NCI-H1417 (cell line): ENCODE measurements at regions not wholly inside any gene's neighbourhood (a gene's known extent, or its start where the extent isn't known, plus 50 kb on each side); places are given as distances from the start of the nearest gene placed in this dataset.
A peak's percentile ranks its signal among the peaks of the same experiment; 100 is the strongest.
"Not testable (repeated sequence)": the region's sequence is repeated elsewhere in the genome, so short reads cannot be mapped to it uniquely, and the experiment has no call there.

Source experiments
- DNase-seq, 3 experiments: peaks; one replicate each; lab custom pipeline; 2025; lab: John Stamatoyannopoulos, UW

DNA sequence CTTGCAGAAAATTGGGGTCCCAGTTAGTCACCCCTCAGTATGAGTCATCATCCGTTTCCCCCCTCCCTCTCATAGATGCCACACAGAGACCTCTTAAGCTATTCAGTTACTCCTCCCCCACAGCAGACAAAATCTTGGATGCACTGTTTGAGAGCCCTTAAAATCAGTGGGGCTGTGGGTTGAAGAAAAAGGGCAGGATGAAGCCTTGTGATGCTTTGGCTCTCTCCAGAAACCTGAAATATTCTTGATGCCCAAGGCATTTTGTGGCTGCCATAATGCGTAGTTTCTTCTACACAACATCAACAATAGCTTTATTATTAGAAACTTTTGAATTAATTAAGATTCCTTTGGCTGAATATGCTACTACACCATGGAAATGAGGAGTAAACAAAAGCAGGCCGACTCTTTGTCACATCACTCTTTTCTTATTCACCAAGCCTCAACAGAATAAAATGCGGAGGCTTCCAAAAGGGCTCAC is 133.8 kb downstream of the MRPS30 start:
- no peak for DNase-seq

DNA sequence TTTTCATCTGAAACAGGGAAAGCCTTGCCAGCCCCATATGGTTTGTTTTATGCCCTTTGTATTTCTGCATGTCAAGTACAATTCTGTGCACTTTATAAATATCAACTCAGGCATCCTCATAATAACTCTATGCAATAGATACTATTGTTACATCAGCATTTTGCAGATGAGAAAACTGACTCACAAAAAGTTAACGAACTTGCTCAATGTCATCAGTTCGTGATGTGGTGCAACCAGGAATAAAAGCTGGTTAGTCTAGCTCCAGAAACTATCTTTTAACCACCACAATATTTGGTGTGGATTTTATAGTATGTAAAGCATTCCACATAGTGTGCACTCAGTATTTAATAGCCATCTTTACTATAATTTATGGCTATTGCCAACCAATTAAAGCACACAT is 134.9 kb downstream of the MRPS30 start:
- no peak for DNase-seq

DNA sequence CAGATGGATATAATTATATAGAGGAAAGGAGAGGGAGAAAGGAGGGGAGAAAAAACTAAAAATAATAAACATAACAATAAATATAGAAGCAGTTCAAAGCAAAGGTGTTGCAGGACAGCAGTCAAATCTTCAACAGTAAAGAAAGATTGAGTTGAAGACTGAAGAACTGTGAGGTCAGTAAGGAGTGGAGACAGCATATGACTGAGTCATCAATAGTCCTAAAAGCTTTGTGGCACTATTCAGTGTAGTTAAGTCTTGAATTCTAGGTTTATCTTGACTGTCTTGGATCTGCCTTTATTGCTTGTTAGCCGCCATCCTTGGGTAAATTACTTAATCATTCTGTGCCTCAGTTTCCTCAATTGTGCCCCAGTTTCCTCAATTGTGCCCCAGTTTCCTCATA is 137.0 kb downstream of the MRPS30 start:
- DNase-seq, result no peak

DNA sequence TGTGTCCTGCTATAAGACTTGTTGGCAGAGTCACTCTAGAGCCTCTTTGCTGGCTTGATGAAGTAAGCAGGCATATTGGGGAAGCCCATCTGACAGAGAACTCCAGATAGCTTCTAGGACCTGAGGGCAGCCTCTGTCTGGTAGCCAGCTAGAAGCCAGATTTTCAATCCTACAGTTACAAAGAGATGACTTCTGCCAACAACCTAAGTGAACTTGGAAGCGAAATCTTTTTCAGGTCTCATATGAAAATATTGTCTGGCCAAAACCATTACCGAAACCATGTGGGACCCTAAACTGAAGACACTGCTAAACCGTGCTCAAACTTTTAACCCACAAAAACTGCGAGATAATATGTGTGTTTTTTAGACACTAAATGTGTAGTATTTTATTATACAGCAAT is 140.9 kb downstream of the MRPS30 start:
- no peak for DNase-seq

DNA sequence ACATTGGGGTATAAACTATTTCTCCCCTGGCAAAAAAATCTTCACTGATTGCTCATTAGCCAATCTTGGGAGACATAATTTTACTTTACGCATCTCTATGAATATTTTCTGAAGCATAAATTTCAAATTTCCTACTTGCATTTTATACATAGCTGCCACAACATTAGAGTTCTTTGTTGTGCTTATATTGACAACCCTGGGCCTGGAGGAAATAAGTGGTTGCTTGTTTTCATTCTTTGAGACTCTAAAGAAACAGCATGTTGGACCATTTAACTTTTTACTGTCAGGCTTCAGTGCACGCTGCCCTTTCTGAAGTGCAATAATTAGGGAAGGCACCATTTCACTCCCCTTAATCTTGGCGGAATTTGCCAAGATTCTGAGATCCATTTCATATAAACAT is 142.6 kb downstream of the MRPS30 start:
- DNase-seq, result no peak

DNA sequence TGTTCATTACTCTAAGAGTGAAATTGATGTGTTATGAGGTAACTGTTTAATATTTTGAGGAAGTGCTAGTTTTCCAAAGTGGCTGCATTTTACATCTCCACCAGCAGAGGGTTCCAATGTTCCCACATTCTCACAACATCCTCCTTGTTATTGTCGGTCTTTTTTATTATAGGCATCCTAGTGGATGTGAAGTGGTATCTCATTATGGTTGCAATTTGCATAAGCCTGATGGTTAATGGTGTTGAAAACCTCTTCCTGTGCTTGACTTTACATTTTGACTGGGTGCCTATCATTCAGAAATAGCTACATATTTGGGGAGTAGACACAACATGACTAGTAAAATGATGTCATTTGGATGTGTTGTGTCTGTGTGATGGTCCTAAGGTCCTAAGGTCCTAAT is 143.6 kb downstream of the MRPS30 start:
- DNase-seq, result peak; percentile 28 to 60 (median 33)

DNA sequence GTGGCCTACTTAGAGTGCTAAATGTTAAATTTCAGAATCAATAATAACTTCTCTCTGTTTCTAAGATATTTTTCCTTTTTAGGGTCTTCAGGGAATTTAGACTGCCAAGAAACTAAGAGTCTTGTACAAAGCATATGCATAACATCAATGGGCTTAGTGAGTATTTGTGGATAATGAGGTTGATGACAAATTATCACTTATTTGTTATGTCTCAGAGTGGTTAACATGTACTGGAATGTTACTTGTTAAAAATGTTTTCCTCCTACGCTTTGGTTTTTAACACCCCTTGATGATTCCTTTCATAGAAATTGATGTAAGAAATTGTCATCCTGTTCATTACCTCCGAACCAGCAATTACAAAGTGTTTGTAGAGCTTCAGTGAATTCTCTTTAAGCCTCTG is 144.3 kb downstream of the MRPS30 start:
- DNase-seq, result no peak

DNA sequence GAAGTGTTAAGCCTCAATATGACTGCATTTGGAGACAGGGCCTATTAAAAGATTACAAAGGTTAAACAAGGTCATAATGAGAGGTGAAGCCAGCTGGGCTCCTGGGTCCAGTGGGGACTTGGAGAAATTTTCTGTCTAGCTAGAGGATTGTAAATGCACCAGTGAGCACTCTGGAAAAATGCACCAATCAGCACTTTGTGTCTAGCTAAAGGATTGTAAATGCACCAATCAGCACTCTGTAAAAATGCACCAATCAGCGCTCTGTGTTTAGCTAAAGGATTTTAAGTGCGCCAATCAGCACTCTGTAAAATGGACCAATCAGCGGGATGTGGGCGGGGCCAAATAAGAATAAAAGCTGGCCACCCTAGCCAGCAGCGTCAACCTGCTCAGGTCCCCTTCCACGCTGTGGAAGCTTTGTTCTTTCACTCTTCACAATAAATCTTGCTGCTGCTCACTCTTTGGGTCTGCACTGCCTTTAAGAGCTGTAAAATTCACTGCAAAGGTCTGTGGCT is 150.3 kb downstream of the MRPS30 start:
- not testable (repeated sequence) for DNase-seq

DNA sequence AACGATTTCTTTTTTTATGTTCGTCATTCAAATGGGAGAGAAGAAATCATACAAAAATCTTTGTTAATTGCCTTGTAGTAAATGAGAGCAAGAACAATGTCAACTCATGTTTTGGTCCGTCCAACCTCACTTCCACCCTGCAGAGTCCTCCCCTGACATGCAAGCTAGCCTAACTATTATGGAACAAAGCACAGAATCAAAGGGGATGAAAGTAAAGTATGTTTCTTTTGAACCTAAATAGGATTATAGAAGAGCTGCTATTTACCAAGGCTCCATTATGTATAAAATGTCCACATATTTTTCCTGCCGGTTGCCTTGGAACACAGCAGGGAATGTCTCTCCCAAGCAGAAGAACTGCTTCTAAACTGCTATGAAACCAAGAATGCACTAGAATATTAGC is 161.1 kb downstream of the MRPS30 start:
- no peak for DNase-seq

DNA sequence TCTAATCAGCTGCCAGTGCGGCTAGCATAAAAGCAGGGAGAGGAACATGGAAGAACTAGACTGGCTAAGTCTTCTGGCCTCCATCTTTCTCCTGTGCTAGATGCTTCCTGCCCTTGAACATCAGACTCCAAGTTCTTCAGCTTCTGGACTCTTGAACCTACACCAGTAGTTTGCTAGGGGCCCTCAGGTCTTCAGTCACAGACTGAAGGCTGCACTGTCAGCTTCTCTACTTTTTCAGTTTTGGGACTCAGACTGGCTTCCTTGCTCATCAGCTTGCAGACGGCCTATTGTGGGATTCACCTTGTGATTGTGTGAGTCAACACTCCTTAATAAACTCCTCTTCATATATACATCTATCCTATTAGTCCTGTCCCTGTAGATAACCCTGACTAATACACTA is 162.2 kb downstream of the MRPS30 start:
- not testable (repeated sequence) for DNase-seq

DNA sequence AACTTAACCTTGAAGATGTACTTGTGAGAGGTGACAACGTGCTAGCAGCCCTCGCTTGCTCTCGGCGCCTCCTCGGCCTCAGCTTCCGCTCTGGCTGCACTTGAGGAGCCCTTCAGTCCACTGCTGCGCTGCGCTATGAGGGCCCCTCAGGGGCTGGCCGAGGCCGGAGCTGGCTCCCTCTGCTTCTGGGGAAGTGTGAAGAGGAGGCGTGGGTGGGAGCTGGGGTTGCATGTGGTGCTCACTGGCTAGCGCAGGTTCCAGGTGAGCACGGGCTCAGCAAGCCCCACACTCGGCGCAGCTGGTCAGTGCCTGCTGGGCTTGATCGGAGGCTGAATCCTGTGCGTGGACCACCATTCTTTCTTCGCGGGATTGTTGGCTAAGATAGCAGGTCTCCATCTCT is 166.1 kb downstream of the MRPS30 start:
- no peak for DNase-seq

DNA sequence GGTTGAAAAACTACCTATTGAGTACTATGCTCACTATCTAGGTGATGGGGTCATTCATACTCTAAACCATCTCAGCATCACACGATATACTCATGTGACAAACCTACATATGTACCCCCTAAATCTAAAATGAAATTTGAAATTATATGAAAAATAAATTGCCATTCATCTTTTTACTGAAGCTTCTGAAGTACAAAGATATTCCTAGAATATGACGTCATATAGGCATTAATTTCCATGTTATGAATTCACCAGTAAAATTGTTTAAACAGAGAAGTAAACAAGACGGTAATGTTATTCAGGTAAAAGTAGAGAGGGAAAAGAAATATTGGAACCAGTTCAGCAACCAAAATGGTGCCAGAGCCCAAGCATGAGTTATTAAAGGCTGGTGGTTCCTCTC is 173.0 kb downstream of the MRPS30 start:
- no peak for DNase-seq

DNA sequence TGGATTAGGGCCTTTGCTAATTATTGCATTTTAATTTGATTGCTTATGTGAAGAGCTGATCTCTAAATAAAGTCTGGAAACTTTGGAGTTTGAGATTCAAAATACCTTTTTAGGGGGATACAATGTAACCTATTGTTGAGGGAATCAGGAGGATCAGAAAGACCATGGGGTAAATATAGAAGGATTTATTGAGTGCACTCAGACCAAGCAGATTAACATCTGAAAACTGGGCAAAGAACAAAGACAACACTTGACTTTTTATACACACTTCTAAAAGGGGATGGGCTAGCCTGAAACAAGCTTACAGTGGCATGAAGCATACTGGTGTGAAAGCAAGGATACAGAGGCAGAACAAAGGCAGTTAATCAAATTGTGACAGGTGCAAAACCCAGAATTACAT is 174.3 kb downstream of the MRPS30 start:
- no peak for DNase-seq

DNA sequence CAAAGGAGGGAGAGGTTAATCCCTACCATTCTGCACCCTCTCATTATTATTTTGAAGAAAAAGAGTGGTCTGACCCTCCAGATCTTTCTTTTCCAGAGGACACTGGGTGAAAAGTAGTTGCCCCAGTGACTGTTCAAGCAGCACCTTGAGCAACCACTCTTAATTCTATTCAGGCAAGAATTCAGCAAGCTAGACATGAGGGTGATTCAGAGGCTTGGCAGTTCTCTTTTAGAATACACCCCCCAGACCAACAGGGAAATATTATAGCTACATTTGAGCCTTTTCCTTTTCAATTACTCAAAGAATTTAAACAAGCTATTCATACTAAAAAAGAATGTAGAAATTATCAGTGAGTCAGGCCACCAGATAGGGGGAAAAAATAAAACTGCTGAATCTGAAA is 178.3 kb downstream of the MRPS30 start:
- DNase-seq, result no peak

DNA sequence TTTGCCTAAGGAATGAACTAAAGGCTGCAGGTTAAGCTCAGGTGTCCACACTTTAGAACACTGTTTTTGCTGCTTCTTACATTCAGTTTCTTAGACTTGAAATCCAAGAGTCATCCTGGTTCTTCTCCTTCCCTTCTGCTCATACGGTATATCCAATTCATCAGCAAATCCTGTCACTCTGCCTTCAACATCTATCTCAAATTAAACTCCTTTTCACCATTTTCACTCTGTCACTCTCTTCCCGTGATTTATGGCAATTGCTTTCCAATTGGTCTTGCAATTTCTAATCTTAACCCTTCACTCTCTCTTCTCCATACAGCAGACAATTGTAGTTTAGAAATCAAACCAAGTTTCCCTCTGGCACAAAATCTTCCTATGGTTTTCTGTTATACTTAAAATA is 182.9 kb downstream of the MRPS30 start:
- DNase-seq, result no peak

DNA sequence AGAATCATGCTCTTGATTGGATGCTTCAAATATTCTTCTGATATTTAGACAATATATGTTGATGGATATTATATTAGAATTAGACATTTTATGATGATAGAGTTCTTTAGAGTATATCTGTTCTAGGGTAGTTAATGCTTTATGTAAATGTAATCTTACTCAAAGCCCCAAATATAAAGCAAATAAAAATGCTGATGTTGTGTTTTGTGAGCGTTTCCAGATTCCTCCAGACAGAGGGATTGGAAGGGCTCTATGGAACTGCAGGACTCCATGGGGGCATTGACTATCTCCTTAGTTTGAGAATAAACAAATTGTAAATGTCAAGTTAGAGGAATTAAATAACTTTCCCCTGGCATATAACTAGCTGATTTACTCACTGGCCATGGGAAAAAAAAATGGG is 184.5 kb downstream of the MRPS30 start:
- DNase-seq, result no peak

DNA sequence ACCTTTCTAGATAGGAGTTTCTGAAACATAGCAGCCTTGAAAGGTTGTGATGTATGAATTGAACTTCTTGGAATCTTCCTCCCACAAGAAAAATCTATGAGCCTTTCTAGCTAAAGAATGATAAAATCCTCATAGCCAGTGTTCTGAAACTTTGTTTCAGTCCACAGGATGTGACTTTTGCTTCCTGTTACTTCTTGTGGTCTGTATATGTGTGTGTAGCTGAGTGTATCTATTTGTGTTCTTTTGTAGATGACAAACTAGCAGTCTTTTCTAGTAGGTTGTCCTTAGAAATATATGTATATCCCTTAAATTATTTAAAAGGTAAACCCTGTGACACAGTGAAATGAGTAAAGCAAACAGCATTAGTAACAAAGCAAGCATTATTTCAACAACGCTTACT is 188.8 kb downstream of the MRPS30 start:
- no peak for DNase-seq

DNA sequence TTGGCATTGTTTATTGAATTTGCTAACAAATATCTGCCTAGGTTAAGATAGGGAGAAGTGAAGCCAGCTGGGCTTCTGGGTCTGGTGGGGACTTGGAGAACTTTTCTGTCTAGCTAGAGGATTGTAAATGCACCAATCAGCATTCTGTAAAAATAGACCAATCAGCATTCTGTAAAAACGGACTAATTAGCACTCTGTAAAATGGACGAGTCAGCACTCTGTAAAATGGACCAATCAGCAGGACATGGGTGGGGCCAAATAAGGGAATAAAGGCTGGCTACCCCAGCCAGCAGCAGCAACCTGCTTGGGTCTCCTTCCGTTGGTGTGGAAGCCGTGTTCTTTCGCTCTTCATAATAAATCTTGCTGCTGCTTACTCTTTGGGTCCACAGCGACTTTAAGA is 198.4 kb downstream of the MRPS30 start:
- not testable (repeated sequence) for DNase-seq

DNA sequence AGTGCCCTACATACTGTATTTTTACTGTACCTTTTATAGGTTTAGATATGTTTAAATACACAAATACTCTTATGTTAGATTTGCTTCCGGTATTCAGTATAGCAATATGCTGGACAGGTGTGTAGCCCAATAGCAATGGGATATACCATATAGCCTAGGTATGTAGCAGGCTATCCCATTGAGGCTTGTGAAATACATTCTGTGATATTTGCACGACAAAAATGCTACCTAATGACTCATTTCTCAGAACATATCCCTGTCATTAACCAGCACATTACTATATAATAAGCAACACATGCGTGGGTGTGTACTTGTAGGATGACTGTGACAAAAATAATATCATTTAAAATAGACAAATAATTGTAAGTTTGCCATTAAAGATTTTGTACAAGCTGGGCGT is 208.8 kb downstream of the MRPS30 start:
- no peak for DNase-seq

DNA sequence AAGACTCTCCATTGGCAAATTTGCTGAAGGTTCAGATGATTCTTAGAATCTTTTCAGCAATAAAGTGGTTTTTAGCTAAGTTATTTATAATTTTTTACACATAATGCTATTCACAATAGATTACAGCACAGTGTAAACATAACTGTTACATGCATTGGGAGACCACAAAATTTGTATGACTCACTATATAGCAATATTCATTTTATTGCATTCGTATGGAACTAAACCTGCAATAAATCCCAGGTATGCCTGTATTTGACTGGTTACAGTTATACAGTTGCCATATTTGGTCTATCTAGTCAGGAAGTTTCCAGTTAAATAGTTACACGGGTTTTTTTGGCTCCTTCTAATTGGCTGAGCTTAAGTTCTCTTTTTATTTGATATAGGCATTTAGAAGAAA is 220.8 kb downstream of the MRPS30 start:
- no peak for DNase-seq

DNA sequence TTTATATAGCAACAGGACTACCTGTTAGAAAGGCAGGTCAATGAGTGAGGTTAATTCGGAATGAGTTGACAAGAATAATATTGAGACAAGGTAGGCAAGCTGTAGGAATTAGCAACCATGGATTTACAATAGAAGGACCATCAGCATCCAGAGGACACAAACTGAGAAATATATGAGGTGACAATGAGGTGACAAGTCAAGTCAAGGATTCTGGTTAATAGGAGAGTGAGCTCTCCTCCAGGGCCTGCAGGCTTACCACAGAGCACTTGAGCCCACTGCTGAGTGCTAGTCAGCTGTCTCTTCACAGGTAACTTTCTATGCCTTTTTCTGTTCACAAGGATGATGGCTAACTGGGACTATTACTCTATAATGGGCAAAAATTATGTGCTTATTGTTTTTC is 227.2 kb downstream of the MRPS30 start:
- no peak for DNase-seq

DNA sequence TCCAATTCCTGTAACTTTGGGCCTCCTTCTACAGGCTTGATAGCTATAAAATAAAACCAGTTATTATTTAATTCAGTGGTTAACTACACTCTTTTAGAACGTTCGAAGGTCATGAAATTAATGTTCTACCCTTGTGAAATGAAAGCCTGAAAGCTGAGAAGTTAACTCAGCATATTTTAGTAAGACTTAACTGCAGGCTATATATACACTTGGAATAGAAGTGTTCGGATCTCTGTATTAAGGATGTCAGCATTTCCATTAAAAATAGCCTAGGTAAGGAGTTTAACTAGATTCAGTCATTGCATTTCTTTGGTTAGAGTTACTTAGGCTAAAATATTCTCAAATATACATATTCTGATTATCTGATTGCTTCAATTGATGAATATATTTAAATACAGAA is 229.2 kb downstream of the MRPS30 start:
- no peak for DNase-seq

DNA sequence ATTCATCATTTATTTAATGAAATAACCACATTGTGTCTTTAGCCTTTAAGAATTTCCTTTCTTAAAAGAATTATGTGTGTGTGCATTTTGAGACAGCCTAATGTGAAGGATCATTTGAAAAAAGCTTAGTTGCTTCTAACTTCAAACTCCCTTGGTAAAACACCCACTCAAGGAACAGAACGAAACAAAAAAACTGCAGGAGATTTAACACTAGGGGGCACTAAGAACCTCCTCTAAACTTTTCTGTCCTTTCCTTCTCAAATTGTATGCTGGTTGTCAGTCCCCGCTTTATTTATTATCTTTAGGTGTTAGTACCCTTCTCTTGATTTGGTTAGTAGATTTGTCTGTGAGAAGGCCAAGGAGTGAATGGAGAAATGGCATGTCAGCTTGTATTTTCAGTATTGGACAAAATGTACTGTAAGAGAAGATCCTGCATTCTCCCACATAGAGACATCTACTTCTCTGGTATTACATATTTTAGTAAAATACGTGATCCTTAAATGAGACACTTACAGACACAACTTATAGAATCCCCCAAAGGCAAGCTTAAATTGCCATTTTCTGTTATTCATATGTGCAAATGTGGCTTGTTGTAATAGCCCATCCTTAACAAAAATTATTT is 229.7 kb downstream of the MRPS30 start:
- peak in 2 of 3 experiments; percentile 1 to 64 for DNase-seq

DNA sequence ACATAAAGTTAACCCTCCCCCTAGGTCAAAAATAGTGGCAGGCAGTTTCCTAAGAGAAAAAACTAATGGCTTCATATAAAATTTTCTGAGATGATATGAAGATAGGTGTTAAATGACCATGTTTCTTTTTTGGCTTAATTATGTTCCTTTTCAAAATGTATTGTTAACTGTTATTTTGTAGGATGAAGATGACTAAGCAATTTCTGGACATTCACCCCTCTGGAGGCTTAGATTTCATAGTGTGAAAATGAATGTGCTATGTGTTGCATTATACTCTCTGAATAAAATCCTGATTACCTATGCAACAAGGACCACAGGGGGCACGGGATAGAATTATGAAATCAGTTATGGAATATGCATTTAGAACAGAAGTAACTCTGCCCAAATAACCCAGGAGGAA is 233.5 kb downstream of the MRPS30 start:
- DNase-seq, result no peak
